H1 (cell line): ENCODE measurements at regions not wholly inside any gene's neighbourhood (a gene's known extent, or its start where the extent isn't known, plus 50 kb on each side); places are given as distances from the start of the nearest gene placed in this dataset.

Experiments
- CTCF ChIA-PET: fragments of 300-600 bp; sonication (Branson Sonifier 250); formaldehyde crosslinking; loops from one replicate; lab custom pipeline; 2021; ENCODE audit not compliant: partially characterized antibody; lab: Charles Lee
- POLR2A ChIA-PET: fragments of 300-600 bp; sonication (Branson Sonifier 250); formaldehyde crosslinking; loops from one replicate; lab custom pipeline; 2021; ENCODE audit warnings: inconsistent platforms; ENCODE audit not compliant: partially characterized antibody; lab: Charles Lee
- DNase-seq, 2 experiments: peaks; one replicate each; pipeline versions ENCODE4 v3.0.0 to v3.0.0-alpha.2; 2010 to 2022; ENCODE audit warnings: low spot score in 2 of 2, low read depth in 1 of 2, mixed read lengths in 1 of 2
- FAIRE-seq: peaks from 2 replicates; lab custom pipeline; 2011; peaks lifted over from hg19 to GRCh38; lab: Jason Lieb, UNC
- H2AFZ ChIP-seq: 2 replicates; pipeline ENCODE4 v1.8.1; 2012; ENCODE audit warnings: low read length, inconsistent platforms
- H2AK5ac ChIP-seq: 2 replicates; pipeline ENCODE4 v1.6.1; 2013; ENCODE audit warnings: low read depth, low read length
- H2BK120ac ChIP-seq: replicated peaks from 2 replicates; pipeline ENCODE3; 2013; ENCODE audit warnings: low read depth, low read length, inconsistent platforms
- H2BK12ac ChIP-seq: 2 replicates; pipeline ENCODE4 v1.6.1; 2013; ENCODE audit warnings: low read depth, low read length
- H2BK15ac ChIP-seq: 2 replicates; pipeline ENCODE4 v1.6.1; 2013; ENCODE audit warnings: low read length
- H2BK20ac ChIP-seq: 2 replicates; pipeline ENCODE4 v1.6.1; 2013; ENCODE audit warnings: low read length
- H2BK5ac ChIP-seq: 2 replicates; pipeline ENCODE4 v1.6.1; 2013; ENCODE audit warnings: low read depth, low read length
- H3K14ac ChIP-seq: 2 replicates; pipeline ENCODE4 v1.6.1; 2013; ENCODE audit warnings: inconsistent platforms; ENCODE audit not compliant: insufficient read length
- H3K18ac ChIP-seq: 2 replicates; pipeline ENCODE4 v1.6.1; 2013; ENCODE audit warnings: low read length; ENCODE audit errors: extremely low read depth
- H3K23ac ChIP-seq: 2 replicates; pipeline ENCODE4 v1.6.1; 2013; ENCODE audit warnings: inconsistent platforms; ENCODE audit not compliant: insufficient read length
- H3K23me2 ChIP-seq: 2 replicates; pipeline ENCODE4 v1.6.1; 2013; ENCODE audit warnings: low read depth, low read length
- H3K27ac ChIP-seq: 2 replicates; pipeline ENCODE4 v1.6.1; 2011; ENCODE audit warnings: low read depth, low read length, inconsistent platforms
- H3K27me3 ChIP-seq, 4 experiments: replicated peaks in 1 of 4; 1 replicate in 1 of 4; 2 replicates in 3 of 4; pipeline versions ENCODE4 v1.6.1 to v1.8.1; 2011 to 2013; ENCODE audit warnings: low read length in 3 of 4, mild to moderate bottlenecking in 3 of 4, inconsistent platforms in 2 of 4, mixed read lengths in 2 of 4, moderate library complexity in 1 of 4; ENCODE audit not compliant: control insufficient read depth in 3 of 4, insufficient read depth in 3 of 4; ENCODE audit errors: extremely low read depth in 1 of 4
- H3K36me3 ChIP-seq, 4 experiments: 2 replicates each; pipeline versions ENCODE4 v1.6.1 to v1.8.1; 2011 to 2013; ENCODE audit warnings: mild to moderate bottlenecking in 4 of 4, low read length in 3 of 4, moderate library complexity in 2 of 4, control low read depth in 1 of 4, inconsistent platforms in 1 of 4; ENCODE audit not compliant: insufficient read depth in 4 of 4, control insufficient read depth in 2 of 4
- H3K4ac ChIP-seq: replicated peaks from 2 replicates; pipeline ENCODE3; 2013; ENCODE audit warnings: low read length, low read depth, mixed read lengths, inconsistent platforms; ENCODE audit not compliant: insufficient read length
- H3K4me1 ChIP-seq, 4 experiments: replicated peaks in 1 of 4; 1 replicate in 1 of 4; 2 replicates in 3 of 4; pipeline versions ENCODE4 v1.6.1 to v1.8.1; 2011 to 2013; ENCODE audit warnings: low read length in 3 of 4, inconsistent platforms in 2 of 4, mixed read lengths in 1 of 4; ENCODE audit not compliant: insufficient read depth in 4 of 4, control insufficient read depth in 3 of 4
- H3K4me2 ChIP-seq, 2 experiments: 2 replicates each; pipeline versions ENCODE4 v1.6.1 to v1.8.1; 2011 to 2013; ENCODE audit warnings: low read depth in 2 of 2, low read length in 2 of 2, control low read depth in 1 of 2, inconsistent platforms in 1 of 2, mild to moderate bottlenecking in 1 of 2; ENCODE audit not compliant: insufficient read depth in 1 of 2
- H3K4me3 ChIP-seq, 4 experiments: fragments of 200-600, 300-600 bp in 1 of 4; sonication (generic), shearing (Covaris generic), sonication (Bioruptor Twin) in 1 of 4; 2 replicates each; pipeline versions ENCODE4 v1.5.1 to v1.8.1; 2011 to 2016; ENCODE audit warnings: low read length in 4 of 4, low read depth in 3 of 4, control low read depth in 2 of 4, inconsistent platforms in 2 of 4, mild to moderate bottlenecking in 2 of 4, mixed read lengths in 1 of 4, moderate library complexity in 1 of 4; ENCODE audit not compliant: insufficient read depth in 2 of 4; ENCODE audit errors: extremely low read depth in 1 of 4
- H3K56ac ChIP-seq: replicated peaks from 2 replicates; pipeline ENCODE3; 2013; ENCODE audit warnings: low read depth, mild to moderate bottlenecking, mixed read lengths, low read length, inconsistent platforms; ENCODE audit not compliant: insufficient read length
- H3K79me1 ChIP-seq: 2 replicates; pipeline ENCODE4 v1.6.1; 2013; ENCODE audit warnings: low read depth, low read length, control low read depth
- H3K79me2 ChIP-seq, 2 experiments: 2 replicates each; pipeline versions ENCODE4 v1.6.1 to v1.8.1; 2012 to 2013; ENCODE audit warnings: low read length in 2 of 2, mild to moderate bottlenecking in 2 of 2, inconsistent platforms in 1 of 2; ENCODE audit not compliant: insufficient read depth in 2 of 2, control insufficient read depth in 1 of 2
- H3K9ac ChIP-seq, 4 experiments: replicated peaks in 1 of 4; 1 replicate in 1 of 4; 2 replicates in 3 of 4; pipeline versions ENCODE4 v1.6.1 to v1.8.1; 2011 to 2013; ENCODE audit warnings: low read depth in 3 of 4, low read length in 3 of 4, control low read depth in 2 of 4, mild to moderate bottlenecking in 2 of 4, moderate library complexity in 2 of 4, inconsistent platforms in 1 of 4; ENCODE audit errors: extremely low read depth in 1 of 4
- H3K9me3 ChIP-seq, 2 experiments: 2 replicates each; pipeline versions ENCODE4 v1.6.1 to v1.8.1; 2012 to 2013; ENCODE audit warnings: mild to moderate bottlenecking in 2 of 2, moderate library complexity in 2 of 2, control low read depth in 1 of 2, inconsistent platforms in 1 of 2, low read depth in 1 of 2, low read length in 1 of 2, mixed read lengths in 1 of 2; ENCODE audit not compliant: insufficient read depth in 2 of 2
- H4K20me1 ChIP-seq, 2 experiments: replicated peaks in 1 of 2; 2 replicates each; pipeline versions ENCODE3 to v1.8.1; 2011 to 2013; ENCODE audit warnings: inconsistent platforms in 2 of 2, low read length in 2 of 2, mild to moderate bottlenecking in 1 of 2; ENCODE audit not compliant: insufficient read depth in 2 of 2, control insufficient read depth in 1 of 2
- H4K5ac ChIP-seq: 2 replicates; pipeline ENCODE4 v1.6.1; 2013; ENCODE audit warnings: low read length, low read depth, mixed read lengths, inconsistent platforms; ENCODE audit not compliant: insufficient read length
- H4K8ac ChIP-seq: 2 replicates; pipeline ENCODE4 v1.8.0; 2013; ENCODE audit warnings: mild to moderate bottlenecking, moderate library complexity, low read length, inconsistent platforms; ENCODE audit not compliant: insufficient read depth; ENCODE audit errors: extremely low read depth
- H4K91ac ChIP-seq: replicated peaks from 2 replicates; pipeline ENCODE3; 2013; ENCODE audit warnings: low read length, mixed read lengths, inconsistent platforms; ENCODE audit not compliant: insufficient read length
- CEBPB ChIP-seq: IDR thresholded peaks from 2 replicates; pipeline ENCODE4 v1.6.1; 2012; ENCODE audit warnings: low read depth, low read length
- CHD1 ChIP-seq: IDR thresholded peaks from 2 replicates; pipeline ENCODE4 v1.6.1; 2012; ENCODE audit warnings: low read depth, low read length, improper control_type of control experiment
- CTBP2 ChIP-seq: IDR thresholded peaks from 2 replicates; pipeline ENCODE4 v1.7.0; 2011; ENCODE audit warnings: borderline replicate concordance, mild to moderate bottlenecking, moderate library complexity, mixed read lengths, low read length; ENCODE audit not compliant: insufficient read depth, insufficient read length
- EGR1 ChIP-seq: IDR thresholded peaks from 2 replicates; pipeline ENCODE4 v1.6.1; 2011; ENCODE audit warnings: low read depth, low read length, borderline replicate concordance
- EP300 ChIP-seq, 2 experiments: IDR thresholded peaks; 1 replicate in 1 of 2; 2 replicates in 1 of 2; pipeline ENCODE4 v1.6.1; 2011 to 2012; ENCODE audit warnings: low read depth in 2 of 2, low read length in 2 of 2, mild to moderate bottlenecking in 2 of 2, borderline replicate concordance in 1 of 2, inconsistent platforms in 1 of 2, moderate library complexity in 1 of 2
- GABPA ChIP-seq: IDR thresholded peaks from 2 replicates; pipeline ENCODE4 v1.6.1; 2011; ENCODE audit warnings: mild to moderate bottlenecking, low read length, moderate library complexity, borderline replicate concordance; ENCODE audit not compliant: insufficient read depth
- MAFK ChIP-seq: IDR thresholded peaks from 2 replicates; pipeline ENCODE4 v1.6.1; 2012; ENCODE audit warnings: low read depth, mild to moderate bottlenecking, improper control_type of control experiment, low read length
- RBBP5 ChIP-seq: IDR thresholded peaks from 2 replicates; pipeline ENCODE4 v1.7.1; 2012; ENCODE audit warnings: low read depth, mild to moderate bottlenecking, inconsistent platforms, low read length, moderate library complexity, borderline replicate concordance
- RFX5 ChIP-seq: IDR thresholded peaks from 2 replicates; pipeline ENCODE4 v1.6.1; 2011; ENCODE audit warnings: low read depth, low read length, improper control_type of control experiment, borderline replicate concordance
- SAP30 ChIP-seq: fragments of 300-600 bp; sonication (generic); IDR thresholded peaks from 2 replicates; pipeline ENCODE4 v1.7.1; 2012; ENCODE audit warnings: low read length, moderate library complexity, mild to moderate bottlenecking, inconsistent platforms; ENCODE audit not compliant: insufficient read depth, insufficient replicate concordance
- SIN3A ChIP-seq, 2 experiments: IDR thresholded peaks in 1 of 2; conservative IDR thresholded peaks in 1 of 2; 2 replicates each; pipeline ENCODE4 v1.6.1; 2011 to 2012; ENCODE audit warnings: low read length in 2 of 2, improper control_type of control experiment in 1 of 2, low read depth in 1 of 2, mild to moderate bottlenecking in 1 of 2
- SIX5 ChIP-seq: IDR thresholded peaks from 2 replicates; pipeline ENCODE4 v1.6.1; 2011; ENCODE audit warnings: mild to moderate bottlenecking, low read depth, low read length
- SP2 ChIP-seq: IDR thresholded peaks from 2 replicates; pipeline ENCODE4 v1.6.1; 2012; ENCODE audit warnings: mild to moderate bottlenecking, low read length, inconsistent platforms
- YY1 ChIP-seq: IDR thresholded peaks from 2 replicates; pipeline ENCODE4 v1.6.1; 2011; ENCODE audit warnings: low read depth, mild to moderate bottlenecking, low read length
- TF ChIP-seq, protein P1 (sequence below): IDR thresholded peaks from 2 replicates; pipeline ENCODE4 v1.6.1; 2011; ENCODE audit warnings: low read depth, mild to moderate bottlenecking, low read length; ENCODE audit not compliant: insufficient read depth

GRCh38 chr11:97355230-97355629, 965.4 kb downstream of the JRKL start:
- no peak for FAIRE-seq
- no peak for TF ChIP-seq CTBP2
- TF ChIP-seq YY1 = no peak
- TF ChIP-seq RBBP5 = no peak
- TF ChIP-seq, protein P1, sequence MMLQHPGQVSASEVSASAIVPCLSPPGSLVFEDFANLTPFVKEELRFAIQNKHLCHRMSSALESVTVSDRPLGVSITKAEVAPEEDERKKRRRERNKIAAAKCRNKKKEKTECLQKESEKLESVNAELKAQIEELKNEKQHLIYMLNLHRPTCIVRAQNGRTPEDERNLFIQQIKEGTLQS = no peak
- TF ChIP-seq RFX5 = no peak
- no peak for TF ChIP-seq CEBPB
- no peak for TF ChIP-seq EGR1
- no peak for TF ChIP-seq SAP30
- no peak for TF ChIP-seq MAFK
- TF ChIP-seq SIN3A (conservative IDR thresholded peaks at IDR 0.05 in 1 of 2, IDR thresholded peaks at IDR 0.05 in 1 of 2; ENCODE audit: low read depth in 1 of 2, low read length in 2 of 2) = no peak
- TF ChIP-seq SIX5 = no peak
- TF ChIP-seq GABPA = no peak
- TF ChIP-seq EP300 (IDR thresholded peaks at IDR 0.05; ENCODE audit: borderline replicate concordance in 1 of 2, low read depth in 2 of 2, low read length in 2 of 2) = no peak
- no peak for TF ChIP-seq SP2
- TF ChIP-seq CHD1 = no peak

More at GRCh38 chr11:97355230-97355629, 965.4 kb downstream of the JRKL start:
- Histone ChIP-seq H3K79me2 (no peaks in the 10 kb centered on the region), H3K27ac (no peak overlapping the region), H3K4me3 (no peak overlapping the region), H3K27me3 (peaks cover 0 to 1% (median 0%) of the 10 kb centered on the region in 4 experiments; a peak in 1 of 7 replicates), H3K9me3 (no peaks in the 10 kb centered on the region), H3K56ac (no peak overlapping the region), H3K4me1 (no peaks in the 10 kb centered on the region; a peak in 2 of 7 replicates), H4K8ac (no peak overlapping the region), H2AFZ (no peak overlapping the region), H3K9ac (no peak overlapping the region), H4K91ac (no peak overlapping the region), H2BK5ac (no peak overlapping the region), H4K5ac (no peak overlapping the region), H2BK15ac (no peak overlapping the region), H3K23me2 (no peaks in the 10 kb centered on the region), H3K4ac (no peak overlapping the region), H4K20me1 (no peaks in the 10 kb centered on the region), H3K4me2 (no peak overlapping the region), H3K36me3 (no peaks in the 10 kb centered on the region), H2BK12ac (no peak overlapping the region), H3K79me1 (no peaks in the 10 kb centered on the region), H3K23ac (no peak overlapping the region), H2AK5ac (no peak overlapping the region), H3K14ac (no peak overlapping the region), H2BK20ac (no peak overlapping the region), H2BK120ac (no peak overlapping the region), H3K18ac (no peak overlapping the region)
- CTCF ChIA-PET = no interaction called here
- no peak for DNase-seq
- POLR2A ChIA-PET = no interaction called here
